Prostate gland (tissue), 2 donors: ENCODE measurements at regions not wholly inside any gene's neighbourhood (a gene's known extent, or its start where the extent isn't known, plus 50 kb on each side); places are given as distances from the start of the nearest gene placed in this dataset.
A peak's percentile ranks its signal among the peaks of the same experiment; 100 is the strongest.
"Not testable (repeated sequence)": the region's sequence is repeated elsewhere in the genome, so short reads cannot be mapped to it uniquely, and the experiment has no call there.

Source experiments
- DNase-seq: peaks from one replicate; pipeline ENCODE4 v3.0.0-alpha.2; 2019; ENCODE audit warnings: low spot score
- H3K27ac ChIP-seq, 2 donors: fragments of 200-600 bp; sonication (generic); 2 replicates each; pipeline ENCODE4 v1.5.1; 2017 to 2019
- H3K27me3 ChIP-seq: fragments of 200-600 bp; sonication (generic); replicated peaks from 2 replicates; pipeline ENCODE4 v1.5.1; 2019; ENCODE audit not compliant: insufficient read depth
- H3K36me3 ChIP-seq, 2 donors: fragments of 200-600 bp; sonication (generic); 1 replicate in 1 of 2; 2 replicates in 1 of 2; pipeline versions ENCODE4 v1.5.1 to v1.8.1; 2017 to 2019
- H3K4me1 ChIP-seq: fragments of 200-600 bp; sonication (generic); replicated peaks from 2 replicates; pipeline ENCODE4 v1.5.1; 2019
- H3K4me3 ChIP-seq, 2 donors: fragments of 200-600 bp; sonication (generic); 2 replicates each; pipeline ENCODE4 v1.5.1; 2017 to 2019
- H3K9me3 ChIP-seq: fragments of 200-600 bp; sonication (generic); 2 replicates; pipeline ENCODE4 v1.5.1; 2017
- CTCF ChIP-seq, 4 experiments: fragments of 200-600 bp in 2 of 4; fragments of 450-650 bp in 2 of 4; sonication (generic) in 2 of 4; IDR thresholded peaks; 1 replicate in 3 of 4; 2 replicates in 1 of 4; pipeline ENCODE4 v1.5.1; 2016 to 2019; ENCODE audit warnings: antibody characterized with exemption in 4 of 4, mild to moderate bottlenecking in 2 of 4, moderate library complexity in 2 of 4
- POLR2A ChIP-seq: fragments of 450-650 bp; IDR thresholded peaks from one replicate; pipeline ENCODE4 v1.6.1; 2016; ENCODE audit warnings: antibody characterized with exemption, mild to moderate bottlenecking
- POLR2AphosphoS5 ChIP-seq: sonication (generic); formaldehyde crosslinking; IDR thresholded peaks from one replicate; pipeline ENCODE4 v1.6.1; 2017; ENCODE audit warnings: antibody characterized with exemption
- WGBS: methylation state at CpG from one replicate; pipeline ENCODE4 v1.1.5; 2018; 5-methylcytosine and 5-hydroxymethylcytosine counted together
- intact Hi-C: fragments of 100-400 bp; cut with DNase I; formaldehyde crosslinking; loops from one replicate; pipeline ENCODE4 v1.14.2; 2022

- Histone ChIP-seq H3K27ac (no peak overlapping the region), H3K9me3 (no peaks in the 10 kb centered on the region), H3K4me3 (no peak overlapping the region), H3K36me3 (no peaks in the 10 kb centered on the region), H3K4me1 (no peaks in the 10 kb centered on the region), H3K27me3 (no peaks in the 10 kb centered on the region)
- TF ChIP-seq POLR2A = no peak
- TF ChIP-seq POLR2AphosphoS5 = no peak
- TF ChIP-seq CTCF (IDR thresholded peaks at IDR 0.05) = no peak
- intact Hi-C loops = no loop called here
- DNase-seq = no peak
Observed at GRCh38 chr12:54784115-54784514, 70.2 kb upstream of the MUCL1 start.

DNA sequence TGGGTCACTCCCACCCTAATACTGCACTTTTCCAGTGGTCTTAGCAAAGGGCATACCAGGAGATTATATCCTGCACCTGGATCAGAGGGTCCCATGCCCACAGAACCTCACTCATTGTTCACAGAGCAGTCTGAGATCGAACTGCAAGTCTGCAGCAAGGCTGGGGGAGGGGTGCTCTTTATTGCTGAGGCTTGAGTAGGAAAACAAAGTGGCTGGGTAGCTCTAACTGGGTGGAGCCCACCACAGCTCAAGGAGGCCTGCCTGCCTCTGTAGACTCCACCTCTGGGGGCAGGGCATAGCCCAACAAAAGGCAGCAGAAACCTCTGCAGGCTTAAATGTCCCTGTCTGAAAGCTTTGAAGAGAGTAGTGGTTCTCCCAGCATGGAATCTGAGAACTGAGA, 77.3 kb upstream of the MUCL1 start:
- DNase-seq, H3K9me3 ChIP-seq, H3K27ac ChIP-seq, H3K27me3 ChIP-seq, H3K4me1 ChIP-seq, intact Hi-C loops, H3K36me3 ChIP-seq, H3K4me3 ChIP-seq: not testable (repeated sequence)
- WGBS = 71% methylated on average over 1 of the region's 1 CpG

GRCh38 chr12:54773593-54773992, 80.7 kb upstream of the MUCL1 start:
- no peak for TF ChIP-seq POLR2AphosphoS5
- no peak for DNase-seq
- H3K4me1 ChIP-seq = no peaks in the 10 kb centered on the region
- intact Hi-C loops = no loop called here
- WGBS = 96% methylated on average over 1 of the region's 1 CpG
- H3K27ac ChIP-seq = no peak overlapping the region
- no peaks in the 10 kb centered on the region for H3K27me3 ChIP-seq
- no peaks in the 10 kb centered on the region for H3K36me3 ChIP-seq
- H3K9me3 ChIP-seq = no peaks in the 10 kb centered on the region
- H3K4me3 ChIP-seq = no peak overlapping the region

GRCh38 chr12:54765652-54766051, 88.7 kb upstream of the MUCL1 start:
- DNase-seq = no peak
- H3K27ac ChIP-seq = no peak overlapping the region
- intact Hi-C loops = no loop called here
- no peaks in the 10 kb centered on the region for H3K36me3 ChIP-seq
- no peak for TF ChIP-seq CTCF (IDR thresholded peaks at IDR 0.05)
- TF ChIP-seq POLR2A = no peak
- no peak for TF ChIP-seq POLR2AphosphoS5
- 17% methylated on average over 1 of the region's 1 CpG for whole genome bisulfite sequencing
- H3K4me3 ChIP-seq = no peak overlapping the region
- H3K27me3 ChIP-seq = no peaks in the 10 kb centered on the region
- no peaks in the 10 kb centered on the region for H3K4me1 ChIP-seq
- H3K9me3 ChIP-seq = no peaks in the 10 kb centered on the region

- WGBS = 9% methylated on average over 1 of the region's 1 CpG
- intact Hi-C loops = no loop called here
- Histone ChIP-seq H3K9me3 (no peaks in the 10 kb centered on the region), H3K36me3 (no peaks in the 10 kb centered on the region), H3K27ac (no peak overlapping the region), H3K27me3 (no peaks in the 10 kb centered on the region), H3K4me3 (no peak overlapping the region), H3K4me1 (no peaks in the 10 kb centered on the region)
- peak; percentile 59 for DNase-seq
- TF ChIP-seq POLR2AphosphoS5 (peak; percentile 85), CTCF (IDR thresholded peaks at IDR 0.05) (no peak)
Observed at GRCh38 chr12:54762390-54762789, 91.9 kb upstream of the MUCL1 start.

DNA sequence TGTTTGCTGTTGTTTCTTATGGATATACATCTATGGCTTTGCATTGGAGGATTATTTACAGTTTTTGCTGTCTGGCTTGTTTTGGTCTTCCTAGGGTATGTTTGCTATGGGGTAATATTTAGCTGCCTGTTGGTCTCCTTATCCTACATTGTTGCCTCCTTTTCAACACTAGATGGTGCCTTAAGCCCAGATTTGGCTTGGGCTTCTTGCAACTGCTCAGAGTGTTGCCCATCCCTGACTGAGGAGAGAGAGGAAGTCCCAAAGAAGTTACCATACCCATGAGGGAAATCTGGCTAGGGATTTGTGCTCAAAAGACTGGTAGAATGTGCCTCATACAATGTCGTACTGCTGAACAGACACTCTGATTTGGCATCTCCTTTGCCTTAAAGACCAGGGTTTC, 94.6 kb upstream of the MUCL1 start:
- DNase-seq = peak; percentile 57
- H3K27me3 ChIP-seq = no peaks in the 10 kb centered on the region
- TF ChIP-seq POLR2AphosphoS5 = peak; percentile 19
- peak in 3 of 4 experiments; percentile 40 to 65 (median 63) for TF ChIP-seq CTCF (IDR thresholded peaks at IDR 0.05)
- no peak for TF ChIP-seq POLR2A
- no peaks in the 10 kb centered on the region for H3K36me3 ChIP-seq
- no peak overlapping the region for H3K27ac ChIP-seq
- no peaks in the 10 kb centered on the region for H3K4me1 ChIP-seq
- 54% methylated on average over 1 of the region's 1 CpG for WGBS
- H3K9me3 ChIP-seq = no peaks in the 10 kb centered on the region
- intact Hi-C loops = no loop called here
- no peak overlapping the region for H3K4me3 ChIP-seq
